ENCODE measurements at regions not wholly inside any gene's neighbourhood (a gene's known extent, or its start where the extent isn't known, plus 50 kb on each side); places are given as distances from the start of the nearest gene placed in this dataset.
A peak's percentile ranks its signal among the peaks of the same experiment; 100 is the strongest.

GRCh38 chr3:72487078-72487765 is 361.0 kb downstream of the SHQ1 start:
- H2AFZ ChIP-seq (ENCODE audit: insufficient read depth, low read depth, low read length, poor library complexity, severe bottlenecking), result no peak overlapping the region
- no peak overlapping the region for H3K9ac ChIP-seq (ENCODE audit: insufficient read depth, low read length, poor library complexity, severe bottlenecking)
- Mint-ChIP-seq H3K4me3 (peak overlapping the region in 1 of 2 donors; percentile 31), H3K9me3 (no peaks in the 10 kb centered on the region), H3K36me3 (no peaks in the 10 kb centered on the region), H3K27me3 (ENCODE audit: low read depth in 3 of 3) (peaks cover 0 to 3% (median 1%) of the 10 kb centered on the region in 3 donors), H3K4me1 (peaks cover 46% of the 10 kb centered on the region), H3K27ac (peak overlapping the region in 6 of 7 donors; percentile 41 to 93 (median 81))
- no peaks in the 10 kb centered on the region for H3K27me3 ChIP-seq (ENCODE audit: control insufficient read depth in 2 of 2, insufficient read depth in 2 of 2, low read length in 2 of 2)
- H3K36me3 ChIP-seq (replicated peaks in 1 of 2; ENCODE audit: control insufficient read depth in 1 of 2, insufficient read depth in 2 of 2, low read length in 2 of 2), result no peaks in the 10 kb centered on the region
- intact Hi-C loops (cut with micrococcal nuclease), result no loop called here
- H3K4me1 ChIP-seq (ENCODE audit: control insufficient read depth in 1 of 2, insufficient read depth in 2 of 2, low read length in 2 of 2), result peaks cover 32 to 42% of the 10 kb centered on the region in 2 donors
- H3K4me2 ChIP-seq (replicated peaks; ENCODE audit: extremely low read depth, low read length, poor library complexity, severe bottlenecking), result peak overlapping the region; percentile 4
- H4K20me1 ChIP-seq (ENCODE audit: insufficient read depth, low read length), result no peaks in the 10 kb centered on the region
- TF ChIP-seq CTCF (IDR thresholded peaks at IDR 0.05), result no peak
- H3K9me3 ChIP-seq (replicated peaks in 1 of 2; ENCODE audit: control insufficient read depth in 1 of 2, insufficient read depth in 1 of 2, low read length in 2 of 2), result no peaks in the 10 kb centered on the region
- H3K27ac ChIP-seq (ENCODE audit: low read depth in 1 of 2, low read length in 2 of 2), result peak overlapping the region in 1 of 2 donors; percentile 45
- WGBS (ENCODE audit: insufficient coverage), result 47% methylated on average over 8 of the region's 11 CpGs
- H3K4me3 ChIP-seq (replicated peaks in 1 of 3; ENCODE audit: low read depth in 2 of 3, low read length in 3 of 3), result no peak overlapping the region
- DNase-seq, result peak; percentile 74 to 92 (median 78)
- no peaks in the 10 kb centered on the region for H3K79me2 ChIP-seq (ENCODE audit: insufficient read depth, low read length)

- no peaks in the 10 kb centered on the region for H4K20me1 ChIP-seq (ENCODE audit: insufficient read depth, low read length)
- H3K4me3 ChIP-seq (replicated peaks in 1 of 3; ENCODE audit: low read depth in 2 of 3, low read length in 3 of 3), result no peak overlapping the region
- Mint-ChIP-seq H3K4me3 (no peak overlapping the region), H3K9me3 (peaks cover 0 to under 1% (median 0%) of the 10 kb centered on the region in 7 donors), H3K4me1 (peaks cover 38% of the 10 kb centered on the region), H3K27ac (peak overlapping the region in 2 of 7 donors; percentile 1 to 22), H3K36me3 (no peaks in the 10 kb centered on the region), H3K27me3 (ENCODE audit: low read depth in 3 of 3) (peaks cover 0 to 1% (median 1%) of the 10 kb centered on the region in 3 donors)
- H3K27me3 ChIP-seq (ENCODE audit: control insufficient read depth in 2 of 2, insufficient read depth in 2 of 2, low read length in 2 of 2), result no peaks in the 10 kb centered on the region
- H3K36me3 ChIP-seq (replicated peaks in 1 of 2; ENCODE audit: control insufficient read depth in 1 of 2, insufficient read depth in 2 of 2, low read length in 2 of 2), result no peaks in the 10 kb centered on the region
- H3K79me2 ChIP-seq (ENCODE audit: insufficient read depth, low read length), result no peaks in the 10 kb centered on the region
- no peak for DNase-seq
- no peak overlapping the region for H3K4me2 ChIP-seq (replicated peaks; ENCODE audit: extremely low read depth, low read length, poor library complexity, severe bottlenecking)
- no peaks in the 10 kb centered on the region for H3K9me3 ChIP-seq (replicated peaks in 1 of 2; ENCODE audit: control insufficient read depth in 1 of 2, insufficient read depth in 1 of 2, low read length in 2 of 2)
- 96% methylated on average over 2 of the region's 2 CpGs for WGBS (ENCODE audit: insufficient coverage)
- H3K27ac ChIP-seq (ENCODE audit: low read depth in 1 of 2, low read length in 2 of 2), result no peak overlapping the region
- intact Hi-C loops (cut with micrococcal nuclease), result no loop called here
- no peak for TF ChIP-seq CTCF (IDR thresholded peaks at IDR 0.05)
- H3K9ac ChIP-seq (ENCODE audit: insufficient read depth, low read length, poor library complexity, severe bottlenecking), result no peak overlapping the region
- no peak overlapping the region for H2AFZ ChIP-seq (ENCODE audit: insufficient read depth, low read depth, low read length, poor library complexity, severe bottlenecking)
- H3K4me1 ChIP-seq (ENCODE audit: control insufficient read depth in 1 of 2, insufficient read depth in 2 of 2, low read length in 2 of 2), result peaks cover 24 to 32% of the 10 kb centered on the region in 2 donors
Measured at GRCh38 chr3:72485641-72486040, 362.6 kb downstream of the SHQ1 start.
